ENCODE measurements at regions not wholly inside any gene's neighbourhood (a gene's known extent, or its start where the extent isn't known, plus 50 kb on each side); places are given as distances from the start of the nearest gene placed in this dataset.
A peak's percentile ranks its signal among the peaks of the same experiment; 100 is the strongest.

GRCh38 chr5:178796165-178796945 lies 63.4 kb upstream of the ZNF354B start:
- TF ChIP-seq POLR2AphosphoS5 (IDR thresholded peaks at IDR 0.05) (no peak), POLR2A (IDR thresholded peaks at IDR 0.05) (no peak), CTCF (IDR thresholded peaks at IDR 0.05) (no peak), EP300 (IDR thresholded peaks at IDR 0.05) (no peak)
- no peak overlapping the region for H3K27ac ChIP-seq
- peaks cover 25% of the 10 kb centered on the region for H3K27me3 ChIP-seq
- H3K9me3 ChIP-seq = no peaks in the 10 kb centered on the region
- no peaks in the 10 kb centered on the region for H3K36me3 ChIP-seq
- 57 to 65% methylated on average over 6 to 11 of the region's 17 CpGs for WGBS, 2 donors (ENCODE audit: low coverage in 1 of 2)
- H3K4me1 ChIP-seq = no peaks in the 10 kb centered on the region
- ATAC-seq = no peak
- H3K4me3 ChIP-seq = no peak overlapping the region

GRCh38 chr5:178794433-178794832 lies 64.0 kb upstream of the ZNF354A start:
- no peak overlapping the region for H3K27ac ChIP-seq
- WGBS, 2 donors (ENCODE audit: low coverage in 1 of 2) = 80 to 100% methylated on average over 1 to 5 of the region's 16 CpGs
- H3K4me3 ChIP-seq = no peak overlapping the region
- no peaks in the 10 kb centered on the region for H3K4me1 ChIP-seq
- H3K36me3 ChIP-seq = no peaks in the 10 kb centered on the region
- peaks cover 25% of the 10 kb centered on the region for H3K27me3 ChIP-seq
- no peak for ATAC-seq
- H3K9me3 ChIP-seq = no peaks in the 10 kb centered on the region
- TF ChIP-seq CTCF (IDR thresholded peaks at IDR 0.05) (no peak), POLR2A (IDR thresholded peaks at IDR 0.05) (no peak), POLR2AphosphoS5 (IDR thresholded peaks at IDR 0.05) (no peak), EP300 (IDR thresholded peaks at IDR 0.05) (no peak)

GRCh38 chr5:178793696-178794095 lies 63.2 kb upstream of the ZNF354A start:
- Histone ChIP-seq H3K36me3 (no peaks in the 10 kb centered on the region), H3K4me3 (no peak overlapping the region), H3K27ac (no peak overlapping the region), H3K4me1 (no peaks in the 10 kb centered on the region), H3K9me3 (no peaks in the 10 kb centered on the region), H3K27me3 (peaks cover 22% of the 10 kb centered on the region)
- TF ChIP-seq EP300 (IDR thresholded peaks at IDR 0.05) (no peak), POLR2AphosphoS5 (IDR thresholded peaks at IDR 0.05) (no peak), CTCF (IDR thresholded peaks at IDR 0.05) (no peak), POLR2A (IDR thresholded peaks at IDR 0.05) (no peak)
- ATAC-seq = no peak
- 93 to 96% methylated on average over 3 to 16 of the region's 17 CpGs for WGBS, 2 donors (ENCODE audit: low coverage in 1 of 2)

GRCh38 chr5:178793151-178793550 lies 62.7 kb upstream of the ZNF354A start:
- 60 to 66% methylated on average over 1 to 10 of the region's 12 CpGs for WGBS, 2 donors (ENCODE audit: low coverage in 1 of 2)
- Histone ChIP-seq H3K27ac (no peak overlapping the region), H3K36me3 (no peaks in the 10 kb centered on the region), H3K4me3 (no peak overlapping the region), H3K27me3 (peaks cover 21% of the 10 kb centered on the region), H3K9me3 (no peaks in the 10 kb centered on the region), H3K4me1 (no peaks in the 10 kb centered on the region)
- no peak for TF ChIP-seq EP300 (IDR thresholded peaks at IDR 0.05)
- no peak for TF ChIP-seq POLR2A (IDR thresholded peaks at IDR 0.05)
- peak in 1 of 4 experiments; percentile 47 for TF ChIP-seq CTCF (IDR thresholded peaks at IDR 0.05)
- ATAC-seq = no peak

GRCh38 chr5:178791976-178792375 lies 61.5 kb upstream of the ZNF354A start:
- Histone ChIP-seq H3K36me3 (no peaks in the 10 kb centered on the region), H3K27ac (no peak overlapping the region), H3K4me3 (no peak overlapping the region), H3K9me3 (no peaks in the 10 kb centered on the region), H3K4me1 (no peaks in the 10 kb centered on the region), H3K27me3 (peaks cover 13% of the 10 kb centered on the region)
- no peak for ATAC-seq
- WGBS, 2 donors (ENCODE audit: low coverage in 1 of 2) = 85 to 89% methylated on average over 3 to 4 of the region's 6 CpGs
- TF ChIP-seq POLR2AphosphoS5 (IDR thresholded peaks at IDR 0.05) (no peak), POLR2A (IDR thresholded peaks at IDR 0.05) (no peak), EP300 (IDR thresholded peaks at IDR 0.05) (no peak), CTCF (IDR thresholded peaks at IDR 0.05) (no peak)
